Loucy (cell line): ENCODE measurements at regions not wholly inside any gene's neighbourhood (a gene's known extent, or its start where the extent isn't known, plus 50 kb on each side); places are given as distances from the start of the nearest gene placed in this dataset.

Experiments used
- H2AFZ ChIP-seq: fragments of 200-600 bp; sonication (generic); 2 replicates; pipeline ENCODE4 v1.6.0; 2016; ENCODE audit warnings: antibody characterized with exemption, mild to moderate bottlenecking, low read length, moderate library complexity
- H3F3A ChIP-seq: fragments of 200-600 bp; 2 replicates; pipeline ENCODE4 v1.6.0; 2016; ENCODE audit warnings: antibody characterized with exemption, low read depth, mild to moderate bottlenecking
- H3K27me3 ChIP-seq: fragments of 200-600 bp; sonication (generic); 2 replicates; pipeline ENCODE4 v1.6.1; 2014; ENCODE audit warnings: low read length, mild to moderate bottlenecking; ENCODE audit not compliant: insufficient read depth, poor library complexity, severe bottlenecking
- H3K36me3 ChIP-seq: fragments of 200-600 bp; sonication (generic); 2 replicates; pipeline ENCODE4 v1.6.1; 2016; ENCODE audit warnings: low read length; ENCODE audit not compliant: insufficient read depth
- H3K4me1 ChIP-seq: fragments of 200-600 bp; sonication (generic); 2 replicates; pipeline ENCODE4 v1.5.1; 2014; ENCODE audit warnings: low read length, mild to moderate bottlenecking; ENCODE audit not compliant: insufficient read depth, poor library complexity, severe bottlenecking
- H3K4me2 ChIP-seq: fragments of 200-600 bp; sonication (generic); 2 replicates; pipeline ENCODE4 v1.6.0; 2014; ENCODE audit warnings: antibody characterized with exemption, low read length, low read depth, mild to moderate bottlenecking; ENCODE audit not compliant: poor library complexity, severe bottlenecking
- H3K4me3 ChIP-seq: fragments of 200-600 bp; sonication (generic); 2 replicates; pipeline ENCODE4 v1.5.1; 2014; ENCODE audit warnings: low read length, mild to moderate bottlenecking, mixed read lengths; ENCODE audit not compliant: poor library complexity, severe bottlenecking
- H3K79me2 ChIP-seq: fragments of 200-600 bp; sonication (generic); 2 replicates; pipeline ENCODE4 v1.6.1; 2014; ENCODE audit warnings: low read length; ENCODE audit not compliant: insufficient read depth
- H3K9ac ChIP-seq: fragments of 200-600 bp; sonication (generic); 2 replicates; pipeline ENCODE4 v1.6.0; 2014; ENCODE audit warnings: mild to moderate bottlenecking, low read depth, low read length, moderate library complexity; ENCODE audit not compliant: poor library complexity, severe bottlenecking
- H3K9me2 ChIP-seq: fragments of 200-600 bp; sonication (generic); replicated peaks from 2 replicates; pipeline ENCODE4 v1.6.1; 2016; ENCODE audit warnings: low read depth, low read length, mixed read lengths
- H3K9me3 ChIP-seq: fragments of 200-600 bp; sonication (generic); 2 replicates; pipeline ENCODE4 v1.6.1; 2014; ENCODE audit warnings: mild to moderate bottlenecking, antibody characterized with exemption, low read length, low read depth; ENCODE audit not compliant: insufficient read depth
- H4K20me1 ChIP-seq: fragments of 200-600 bp; sonication (generic); 2 replicates; pipeline ENCODE4 v1.6.0; 2014; ENCODE audit warnings: antibody characterized with exemption, low read length, mild to moderate bottlenecking; ENCODE audit not compliant: insufficient read depth, poor library complexity, severe bottlenecking
- CTCF ChIP-seq: fragments of 200-600 bp; sonication (generic); conservative IDR thresholded peaks from 2 replicates; pipeline ENCODE4 v1.5.1; 2014; ENCODE audit warnings: mild to moderate bottlenecking, antibody characterized with exemption, low read length
- EZH2phosphoT487 ChIP-seq: fragments of 200-600 bp; IDR thresholded peaks from 2 replicates; pipeline ENCODE4 v1.6.1; 2018; ENCODE audit warnings: antibody characterized with exemption, mild to moderate bottlenecking, moderate library complexity, borderline replicate concordance

GRCh38 chr4:133668061-133668851 lies 519.2 kb downstream of the PCDH10 start:
- H3K4me2 ChIP-seq: no peak overlapping the region
- H3K27me3 ChIP-seq: no peaks in the 10 kb centered on the region
- H3K36me3 ChIP-seq: no peaks in the 10 kb centered on the region
- H3K9me3 ChIP-seq: no peaks in the 10 kb centered on the region
- H3F3A ChIP-seq: no peaks in the 10 kb centered on the region
- peak overlapping the region; percentile 53 for H2AFZ ChIP-seq
- H3K9ac ChIP-seq: no peak overlapping the region
- no peaks in the 10 kb centered on the region for H4K20me1 ChIP-seq
- TF ChIP-seq EZH2phosphoT487 (no peak), CTCF (no peak)
- no peaks in the 10 kb centered on the region for H3K79me2 ChIP-seq
- H3K4me1 ChIP-seq: peaks cover 3% of the 10 kb centered on the region
- no peak overlapping the region for H3K4me3 ChIP-seq
- no peaks in the 10 kb centered on the region for H3K9me2 ChIP-seq

GRCh38 chr4:133647206-133647605 lies 498.1 kb downstream of the PCDH10 start:
- Histone ChIP-seq H3K9ac (no peak overlapping the region), H3K4me2 (no peak overlapping the region), H4K20me1 (no peaks in the 10 kb centered on the region), H3K36me3 (no peaks in the 10 kb centered on the region), H2AFZ (peak overlapping the region; percentile 58; the same call in 1 of the 2 replicates), H3K9me3 (0 out of 2 replicates have a peak, but pooled peaks cover 3% of the 10 kb centered on the region), H3K9me2 (no peaks in the 10 kb centered on the region), H3F3A (no peaks in the 10 kb centered on the region), H3K79me2 (no peaks in the 10 kb centered on the region), H3K4me1 (no peaks in the 10 kb centered on the region), H3K27me3 (no peaks in the 10 kb centered on the region), H3K4me3 (no peak overlapping the region)
- no peak for TF ChIP-seq EZH2phosphoT487
- TF ChIP-seq CTCF: no peak

GRCh38 chr4:133641191-133641590 lies 492.1 kb downstream of the PCDH10 start:
- Histone ChIP-seq H3K4me3 (no peak overlapping the region), H3K27me3 (no peaks in the 10 kb centered on the region), H3K9me2 (no peaks in the 10 kb centered on the region), H3K9ac (no peak overlapping the region), H3K79me2 (no peaks in the 10 kb centered on the region), H3K4me1 (no peaks in the 10 kb centered on the region), H3F3A (no peaks in the 10 kb centered on the region), H2AFZ (peak overlapping the region; percentile 69), H3K36me3 (no peaks in the 10 kb centered on the region), H3K4me2 (no peak overlapping the region), H3K9me3 (no peaks in the 10 kb centered on the region), H4K20me1 (no peaks in the 10 kb centered on the region)
- TF ChIP-seq CTCF: no peak
- TF ChIP-seq EZH2phosphoT487: no peak
